ENCODE measurements at regions not wholly inside any gene's neighbourhood (a gene's known extent, or its start where the extent isn't known, plus 50 kb on each side); places are given as distances from the start of the nearest gene placed in this dataset.

GRCh38 chr10:29865700-29866355 is 193.6 kb downstream of the JCAD start:
- TF ChIP-seq CTCF (IDR thresholded peaks at IDR 0.05) (no peak), POLR2A (IDR thresholded peaks at IDR 0.05) (no peak)
